NOMO-1 (cell line): ENCODE measurements at regions not wholly inside any gene's neighbourhood (a gene's known extent, or its start where the extent isn't known, plus 50 kb on each side); places are given as distances from the start of the nearest gene placed in this dataset.

Experiments used
- DNase-seq, 2 experiments: peaks; one replicate each; lab custom pipeline; 2025; ENCODE audit not compliant: unreplicated experiment in 2 of 2; lab: John Stamatoyannopoulos, UW

GRCh38 chr12:88960213-88960878 lies 380.1 kb upstream of the KITLG start:
- no peak for DNase-seq

- DNase-seq = no peak
These were observed 378.7 kb upstream of the KITLG start for GRCh38 chr12:88958946-88959345.

- DNase-seq = no peak
These were observed 377.9 kb upstream of the KITLG start for GRCh38 chr12:88958153-88958552.

GRCh38 chr12:88957358-88957757 lies 377.1 kb upstream of the KITLG start:
- DNase-seq = no peak

GRCh38 chr12:88955531-88955930 lies 375.3 kb upstream of the KITLG start:
- DNase-seq = no peak

- DNase-seq = no peak
These were observed 372.8 kb upstream of the KITLG start for GRCh38 chr12:88953029-88953586.

- no peak for DNase-seq
These were observed 372.3 kb upstream of the KITLG start for GRCh38 chr12:88952562-88952942.

GRCh38 chr12:88951860-88952561 lies 371.7 kb upstream of the KITLG start:
- no peak for DNase-seq

DNA sequence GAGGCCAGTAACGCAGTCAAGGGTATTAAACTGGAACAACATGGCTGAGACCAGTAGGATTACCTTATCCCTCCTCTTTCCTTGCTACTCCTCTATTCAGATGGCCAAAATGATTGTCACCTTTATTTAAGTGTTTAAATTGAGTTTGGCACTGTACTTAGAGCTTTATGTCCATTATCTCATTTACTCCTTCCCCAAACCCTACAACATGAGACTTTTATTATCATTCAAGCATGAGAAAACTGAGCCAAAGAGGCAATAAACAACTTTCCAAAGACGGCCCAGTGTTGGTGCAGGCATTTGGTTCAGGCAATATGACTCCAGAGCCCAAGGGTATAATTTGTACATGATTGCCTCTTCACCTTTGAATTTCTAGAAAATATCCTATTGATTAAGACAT lies 370.9 kb upstream of the KITLG start:
- no peak for DNase-seq

GRCh38 chr12:88947486-88948043 lies 367.3 kb upstream of the KITLG start:
- DNase-seq = no peak

- peak; percentile 78 to 88 for DNase-seq
These were observed 366.2 kb upstream of the KITLG start for GRCh38 chr12:88946372-88946997.

GRCh38 chr12:88945051-88945732 lies 364.9 kb upstream of the KITLG start:
- DNase-seq = no peak

- DNase-seq = peak in 1 of 2 experiments; percentile 60
These were observed 364.1 kb upstream of the KITLG start for GRCh38 chr12:88944397-88944796.

GRCh38 chr12:88940854-88941253 lies 360.6 kb upstream of the KITLG start:
- DNase-seq = no peak

GRCh38 chr12:88935856-88936255 lies 355.6 kb upstream of the KITLG start:
- DNase-seq = no peak

GRCh38 chr12:88934163-88934747 lies 354.0 kb upstream of the KITLG start:
- no peak for DNase-seq

DNA sequence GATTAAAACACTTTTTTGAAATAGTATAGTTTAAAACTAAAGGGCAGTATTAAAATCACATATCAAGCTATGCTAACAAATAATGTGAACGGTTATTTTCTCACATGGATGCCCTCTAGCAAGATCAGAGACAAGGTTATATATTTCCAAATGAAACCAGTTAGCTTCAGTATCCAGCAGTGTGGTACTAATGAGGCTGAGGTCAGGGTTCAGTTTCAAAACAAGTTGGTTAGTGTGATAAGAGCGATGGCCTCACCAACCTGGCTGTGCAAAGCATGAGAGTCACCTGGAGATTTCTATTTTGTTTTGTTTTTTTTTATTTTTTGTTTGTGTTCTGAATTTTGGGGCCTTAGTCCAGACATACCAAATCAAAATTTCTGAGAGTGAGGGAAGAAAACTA lies 352.2 kb upstream of the KITLG start:
- no peak for DNase-seq

- no peak for DNase-seq
These were observed 351.3 kb upstream of the KITLG start for GRCh38 chr12:88931598-88931997.

DNA sequence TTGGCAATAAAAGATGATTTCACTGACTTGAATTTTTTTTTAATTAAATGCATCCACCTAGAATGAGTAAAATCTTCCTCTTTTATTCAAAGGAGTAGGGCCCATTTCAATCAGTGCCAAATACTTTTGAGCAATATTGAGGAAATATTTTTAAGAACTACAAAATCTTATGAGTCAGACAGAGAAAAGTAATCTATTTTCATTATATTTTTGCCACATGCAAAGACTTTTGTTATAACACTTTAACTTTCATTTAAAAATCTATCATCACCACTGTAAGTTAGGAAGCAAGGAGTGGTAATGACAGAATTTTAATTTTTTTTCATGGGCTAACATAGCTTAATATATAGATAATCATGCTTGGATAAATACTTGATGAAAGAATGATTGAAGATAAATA lies 345.2 kb upstream of the KITLG start:
- DNase-seq = no peak

DNA sequence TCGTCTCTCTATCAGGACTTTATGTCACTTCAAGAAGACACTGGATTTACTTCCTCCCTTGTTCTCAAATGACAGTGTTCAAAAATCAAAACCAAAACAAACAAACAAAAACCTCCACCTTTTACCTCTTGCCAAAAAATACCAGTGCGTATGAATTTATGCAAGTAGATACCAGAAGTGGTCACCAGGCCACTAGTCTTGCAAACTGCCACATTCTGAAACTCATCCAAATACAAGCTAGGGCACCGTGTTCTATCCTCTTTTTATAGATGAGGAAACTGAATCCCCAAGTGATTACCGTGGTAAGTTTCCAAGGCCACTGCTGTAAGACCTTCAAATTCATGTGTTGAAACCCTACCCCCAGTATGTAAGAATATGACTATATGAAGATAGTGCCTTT lies 343.9 kb upstream of the KITLG start:
- no peak for DNase-seq

- DNase-seq = no peak
These were observed 343.4 kb upstream of the KITLG start for GRCh38 chr12:88923631-88924030.
